GM21737 (cell line): ENCODE measurements at regions not wholly inside any gene's neighbourhood (a gene's known extent, or its start where the extent isn't known, plus 50 kb on each side); places are given as distances from the start of the nearest gene placed in this dataset.

Experiments used
- ATAC-seq: cut with Tn5 transposase; IDR thresholded peaks from one replicate; pipeline ENCODE4 v1.9.1; 2021; ENCODE audit warnings: mild to moderate bottlenecking, moderate library complexity; ENCODE audit not compliant: unreplicated experiment

DNA sequence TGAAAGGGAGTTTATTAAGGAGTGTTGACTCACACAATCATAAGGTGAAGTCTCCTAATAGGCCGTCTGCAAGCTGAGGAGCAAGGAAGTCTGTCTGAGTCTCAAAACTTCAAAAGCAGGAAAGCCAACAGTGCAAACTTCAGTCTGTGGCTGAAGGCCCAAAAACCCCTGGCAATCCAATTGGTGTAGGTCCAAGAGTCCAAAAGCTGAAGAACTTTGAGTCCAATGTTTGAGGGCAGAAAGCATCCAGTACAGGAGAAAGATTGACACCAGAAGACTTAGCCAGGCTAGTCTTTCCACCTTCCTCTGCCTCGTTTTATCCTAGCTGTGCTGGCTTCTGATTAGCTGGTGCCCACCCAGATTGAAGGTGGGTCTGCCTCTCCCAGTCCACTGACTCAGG lies 535.2 kb downstream of the ARAP2 start:
- no peak for ATAC-seq

DNA sequence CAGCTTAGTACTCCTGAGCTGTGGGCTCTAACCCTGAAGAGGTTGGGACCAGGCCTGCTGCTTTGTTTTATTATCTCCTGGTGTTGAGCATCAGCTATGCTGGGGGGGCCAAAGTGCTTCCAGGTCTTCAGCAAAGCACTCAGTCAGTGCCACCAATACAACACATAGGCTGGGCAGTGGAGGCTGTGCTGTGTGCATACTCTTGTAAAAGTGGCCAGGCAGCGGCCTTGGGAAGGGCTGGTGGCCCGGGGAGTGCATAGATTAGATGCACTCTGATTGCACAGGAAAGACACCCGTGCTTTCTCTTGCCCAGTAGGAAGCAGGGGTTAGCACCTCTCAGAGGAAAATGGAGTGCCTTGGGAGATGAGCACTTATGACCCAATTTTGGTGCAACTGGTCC lies 534.0 kb downstream of the ARAP2 start:
- no peak for ATAC-seq

DNA sequence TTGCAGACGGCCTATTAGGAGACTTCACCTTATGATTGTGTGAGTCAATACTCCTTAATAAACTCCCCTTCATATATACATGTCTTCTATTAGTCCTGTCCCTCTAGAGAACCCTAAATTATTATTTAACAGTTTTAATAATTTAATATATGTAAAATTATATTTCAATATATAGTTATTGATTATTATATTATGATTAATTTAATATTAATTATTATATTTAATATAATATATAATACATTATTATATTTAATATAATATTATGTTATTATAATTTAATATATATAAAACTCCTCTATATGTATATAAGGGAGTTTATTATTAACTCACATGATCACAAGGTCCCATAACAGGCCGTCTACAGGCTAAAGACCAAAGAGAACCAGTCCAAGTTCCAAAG lies 533.2 kb downstream of the ARAP2 start:
- no peak for ATAC-seq

DNA sequence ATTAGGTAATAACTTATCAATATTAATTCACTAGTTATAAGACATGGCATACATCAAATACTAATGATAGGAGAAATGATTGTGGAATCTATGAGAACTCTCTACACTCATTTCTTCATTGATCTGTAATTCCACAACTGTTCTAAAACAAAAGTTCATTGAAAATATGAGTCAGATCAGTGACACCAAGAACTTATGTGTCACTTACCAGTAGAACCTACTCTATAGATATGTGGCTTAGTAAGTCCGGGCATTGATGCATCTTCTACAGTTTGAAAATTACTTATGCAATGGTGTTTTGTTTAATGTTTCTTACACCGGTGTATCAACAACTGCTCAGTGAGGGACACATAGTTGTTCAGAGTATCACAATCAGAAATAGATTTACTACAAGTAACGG lies 520.3 kb downstream of the ARAP2 start:
- no peak for ATAC-seq

DNA sequence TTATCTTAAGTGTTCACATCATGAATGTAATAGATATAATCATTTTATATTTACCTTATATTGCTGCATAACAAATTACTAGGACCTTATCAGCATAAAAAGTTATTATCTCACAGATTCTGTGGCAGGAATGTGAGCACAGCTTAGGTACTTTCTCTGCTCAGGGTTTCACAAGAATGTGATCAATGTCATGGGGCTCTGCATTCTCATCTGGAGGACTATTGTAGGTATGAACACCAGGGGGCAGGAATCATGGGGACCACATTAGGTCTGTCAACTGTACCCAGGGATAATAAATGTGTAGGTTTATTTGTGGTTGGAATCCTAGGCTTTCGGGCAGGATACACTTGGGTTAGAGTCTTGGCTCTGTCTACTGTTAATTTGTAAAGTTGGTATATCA lies 519.2 kb downstream of the ARAP2 start:
- ATAC-seq, result no peak

DNA sequence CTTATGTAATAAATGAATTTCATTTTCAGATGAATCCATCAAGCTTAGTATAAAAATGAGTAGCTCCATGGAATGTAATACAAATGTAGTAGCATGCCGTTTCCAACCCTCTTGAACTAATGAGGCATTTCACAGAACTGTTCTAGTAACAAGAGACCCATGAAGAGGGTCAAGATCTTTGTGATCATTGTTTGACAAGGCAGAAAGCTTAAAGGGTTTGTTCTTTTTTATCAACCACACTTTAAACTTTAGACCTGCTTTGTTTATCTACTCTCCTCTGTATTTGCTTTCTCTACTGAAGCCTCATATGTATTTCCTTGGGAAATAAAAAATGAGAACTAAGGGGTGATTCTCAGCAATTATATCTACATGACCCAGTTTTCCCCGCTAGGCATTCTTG lies 513.9 kb downstream of the ARAP2 start:
- ATAC-seq, result no peak

DNA sequence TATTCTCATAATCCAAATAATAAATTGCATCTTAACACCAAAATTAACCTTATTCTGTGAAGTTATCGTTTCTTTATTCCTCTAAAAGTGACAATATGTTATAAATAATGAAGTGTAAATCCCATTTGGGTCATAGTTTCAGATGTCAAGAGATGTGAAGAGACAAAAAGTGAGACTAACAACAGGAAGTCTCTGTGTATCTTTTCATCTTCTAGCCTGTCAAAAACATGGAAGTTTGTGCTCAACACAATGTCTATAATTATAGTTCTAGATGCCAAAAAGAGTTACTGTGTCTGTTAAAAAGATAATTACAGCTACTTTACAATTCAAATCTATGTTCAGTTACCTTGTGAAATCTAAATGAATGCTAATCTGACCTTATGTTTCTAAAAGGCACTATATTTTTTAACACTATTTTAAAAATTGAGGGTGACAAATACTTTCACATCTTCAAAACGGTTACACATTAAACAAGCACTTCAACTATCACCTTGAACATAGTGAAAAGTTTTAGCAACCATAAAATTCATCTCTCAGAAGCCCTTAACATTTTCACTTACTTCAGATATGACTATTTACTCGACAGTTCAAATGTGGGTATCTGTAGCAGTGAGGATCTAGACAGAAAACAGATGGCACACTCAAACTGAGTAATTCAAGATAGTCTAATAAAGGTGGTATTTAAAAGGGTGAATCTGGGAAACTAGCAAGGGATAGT lies 509.8 kb downstream of the ARAP2 start:
- ATAC-seq, result peak; percentile 65

DNA sequence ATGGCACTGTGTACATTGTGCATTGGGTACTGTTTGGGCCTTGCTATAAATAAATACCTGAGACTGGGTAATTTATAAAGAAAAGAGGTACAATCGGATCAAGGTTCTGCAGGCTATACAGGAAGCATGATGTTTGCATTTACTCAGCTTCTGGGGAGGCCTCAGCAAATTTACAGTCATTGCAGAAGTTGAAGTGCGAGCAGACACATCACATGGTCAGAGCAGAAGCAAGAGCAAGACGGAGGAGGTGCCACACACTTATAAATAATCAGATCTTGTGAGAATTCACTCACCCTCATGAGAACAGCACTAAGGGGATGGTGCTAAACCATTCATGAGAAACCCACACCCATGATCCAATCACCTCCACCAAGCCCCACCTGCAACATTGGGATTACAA lies 505.0 kb downstream of the ARAP2 start:
- ATAC-seq, result no peak

DNA sequence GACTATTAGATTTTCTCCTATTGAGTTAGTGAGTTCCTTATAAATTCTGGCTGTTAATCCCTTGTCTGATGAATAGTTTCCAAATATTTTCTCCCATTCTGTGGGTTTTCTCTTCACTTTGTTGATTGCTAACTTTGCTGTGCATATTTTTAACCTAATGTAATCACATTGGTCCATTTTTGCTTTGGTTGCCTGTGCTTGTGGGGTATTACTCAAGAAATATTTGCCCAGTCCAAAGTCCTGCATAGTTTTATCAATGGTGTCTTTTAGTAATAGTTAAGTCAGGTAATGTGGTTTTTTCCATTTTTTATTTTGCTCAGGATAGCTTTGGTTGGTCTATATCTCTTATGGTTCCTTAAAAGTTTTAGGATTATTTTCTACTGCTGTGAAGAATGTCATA lies 490.3 kb downstream of the ARAP2 start:
- no peak for ATAC-seq

DNA sequence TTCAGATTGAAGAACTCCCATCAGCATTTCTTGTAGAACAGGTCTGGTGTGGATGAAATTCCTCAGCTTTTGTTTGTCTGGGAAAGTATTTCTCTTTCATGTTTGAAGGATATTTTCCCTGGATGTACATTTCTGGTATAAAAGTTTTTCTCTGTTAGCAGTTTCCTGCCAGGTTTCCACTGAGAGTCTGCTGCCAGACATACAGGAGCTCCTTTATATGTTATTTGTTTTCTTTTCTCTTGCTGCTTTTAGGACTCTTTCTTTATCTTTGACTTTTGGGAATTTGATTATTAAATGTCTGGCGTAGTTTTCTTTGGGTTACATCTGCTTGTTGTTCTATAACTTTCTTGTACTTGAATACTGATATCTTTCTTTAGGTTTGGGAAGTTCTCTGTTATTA lies 486.5 kb downstream of the ARAP2 start:
- no peak for ATAC-seq

DNA sequence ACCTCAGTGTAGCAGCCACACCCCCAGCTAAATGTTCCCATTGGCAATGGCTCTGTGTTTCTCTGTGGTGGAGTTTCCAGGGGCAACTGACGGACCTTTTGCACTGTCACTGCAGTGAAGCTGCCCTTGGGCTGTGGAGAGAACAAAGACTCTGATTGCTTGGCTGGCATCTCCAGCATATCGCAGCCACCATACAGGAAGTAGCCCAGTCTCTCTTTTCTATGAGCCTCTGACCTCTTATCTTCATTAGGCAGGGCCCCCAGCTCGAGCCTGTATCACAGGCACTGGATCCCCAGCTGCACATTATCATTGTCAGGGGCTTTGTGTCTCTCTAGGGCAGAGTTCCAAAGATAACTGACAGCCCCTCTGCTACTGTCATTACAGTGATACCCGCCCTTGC lies 483.5 kb downstream of the ARAP2 start:
- no peak for ATAC-seq

DNA sequence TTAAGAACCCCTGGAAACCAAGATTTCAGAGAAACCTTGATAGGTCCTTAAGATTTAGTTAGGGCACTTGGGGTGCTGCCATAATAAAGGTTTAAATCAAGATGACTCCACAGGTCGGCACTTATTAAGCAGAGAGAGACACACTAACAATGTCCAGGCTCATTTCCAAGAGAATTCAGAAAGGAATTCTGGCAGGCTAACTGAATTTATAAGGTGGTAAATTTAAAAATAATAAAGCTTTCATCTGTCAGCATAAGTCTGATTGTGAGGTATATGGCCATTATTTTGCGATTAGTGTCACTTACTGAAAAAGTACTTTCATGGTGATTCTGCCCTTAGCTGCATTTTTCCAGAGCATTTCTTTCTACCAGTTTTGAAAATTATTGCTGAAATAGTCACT lies 472.7 kb downstream of the ARAP2 start:
- no peak for ATAC-seq

DNA sequence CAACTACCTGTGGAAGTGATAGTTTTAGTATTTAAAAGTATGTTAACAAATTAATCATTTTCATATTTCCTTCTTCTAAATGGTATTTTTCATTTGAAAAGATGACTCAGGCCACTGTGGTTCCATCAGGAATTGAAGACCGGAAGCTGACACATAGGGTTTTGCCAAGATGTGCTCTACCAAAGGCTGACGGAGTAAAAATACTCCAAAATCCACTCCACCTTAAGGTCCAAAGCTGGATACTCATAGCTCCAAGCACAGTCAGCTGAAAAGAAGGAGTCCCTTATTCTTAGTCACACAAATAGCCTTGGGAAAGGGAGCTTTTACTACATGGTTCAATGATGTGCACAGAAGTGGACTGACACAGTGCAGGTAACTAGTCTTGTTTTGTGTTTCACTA lies 472.0 kb downstream of the ARAP2 start:
- no peak for ATAC-seq

DNA sequence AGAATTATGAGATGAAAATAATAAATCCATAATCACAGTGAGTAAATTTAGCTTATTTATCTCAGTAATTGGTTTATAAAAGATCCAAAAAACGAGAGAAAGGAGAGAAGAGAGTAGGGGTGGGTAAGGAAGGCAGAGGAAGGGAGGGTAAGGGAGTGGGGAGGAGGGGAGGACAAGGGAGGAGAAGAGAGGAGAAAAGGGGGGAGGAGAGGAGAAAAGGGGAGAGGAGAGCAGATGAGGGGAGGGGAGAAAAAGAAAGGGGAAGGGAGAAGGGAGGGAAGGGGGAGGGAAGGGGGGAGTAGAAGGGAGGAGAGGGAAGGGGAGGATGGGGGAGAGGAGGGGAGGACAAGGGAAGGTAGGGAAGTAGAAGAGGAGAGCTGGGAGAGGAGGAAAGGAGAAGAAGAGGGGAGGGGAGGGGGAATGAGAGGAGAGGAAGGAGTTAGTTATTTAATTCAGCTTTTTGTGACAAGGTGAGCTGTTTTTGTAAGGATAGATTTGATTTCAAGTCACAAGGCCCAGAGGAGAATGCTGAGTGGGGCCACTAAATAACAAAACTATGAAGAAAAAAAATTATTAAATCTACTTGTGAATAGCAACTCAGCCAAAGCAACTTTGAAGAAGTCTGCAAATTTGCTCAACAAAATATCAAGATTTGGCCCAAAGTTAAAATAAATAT lies 454.3 kb downstream of the ARAP2 start:
- ATAC-seq, result no peak

DNA sequence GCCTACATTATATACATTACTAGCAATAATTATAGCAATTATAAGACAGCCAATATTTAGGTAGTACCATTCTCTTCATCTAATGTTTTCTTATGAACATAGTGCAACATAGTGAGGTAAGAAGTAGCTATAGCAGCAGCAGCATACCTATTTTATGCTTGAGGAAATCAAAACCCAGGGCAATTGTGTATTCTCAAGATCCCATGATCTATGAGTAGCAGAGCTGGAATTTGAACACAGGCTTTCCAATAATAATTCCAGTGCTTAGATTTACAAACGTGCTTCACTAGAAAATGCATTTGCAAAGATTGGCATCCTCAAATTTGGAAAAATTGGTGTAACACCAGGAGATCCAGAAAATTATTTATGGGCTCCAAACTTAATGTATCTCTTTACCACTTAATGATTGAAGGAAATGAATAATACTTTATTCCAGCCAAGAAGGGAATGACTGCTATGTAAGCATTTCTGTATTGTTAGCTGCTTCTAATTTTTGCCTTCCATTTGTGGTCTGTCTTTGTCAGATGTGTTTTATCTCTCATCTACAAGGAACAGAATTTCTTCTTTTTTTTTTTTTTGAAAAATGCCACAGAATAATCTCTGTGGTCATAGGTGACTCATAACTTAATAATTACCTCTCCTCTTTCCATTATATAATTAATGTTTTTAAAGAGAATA lies 451.1 kb downstream of the ARAP2 start:
- no peak for ATAC-seq

DNA sequence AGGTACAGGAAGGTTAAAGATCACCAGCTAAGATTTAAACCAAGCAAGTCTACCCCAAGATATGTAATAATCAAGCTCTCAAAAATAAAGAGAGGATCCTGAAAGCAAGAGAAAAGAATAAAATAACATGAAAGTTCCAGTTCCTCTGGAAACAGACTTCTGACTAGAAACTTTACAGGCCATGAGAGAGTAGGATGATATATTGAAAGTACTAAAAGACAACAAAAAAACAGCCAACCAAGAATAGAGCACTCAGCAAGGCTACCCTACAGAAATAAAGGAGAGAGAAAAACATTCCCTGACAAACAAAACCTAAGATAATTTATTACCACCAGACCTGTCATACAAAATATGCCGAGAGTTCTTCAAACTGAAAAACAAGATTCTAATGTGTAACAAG lies 450.5 kb downstream of the ARAP2 start:
- ATAC-seq, result no peak

DNA sequence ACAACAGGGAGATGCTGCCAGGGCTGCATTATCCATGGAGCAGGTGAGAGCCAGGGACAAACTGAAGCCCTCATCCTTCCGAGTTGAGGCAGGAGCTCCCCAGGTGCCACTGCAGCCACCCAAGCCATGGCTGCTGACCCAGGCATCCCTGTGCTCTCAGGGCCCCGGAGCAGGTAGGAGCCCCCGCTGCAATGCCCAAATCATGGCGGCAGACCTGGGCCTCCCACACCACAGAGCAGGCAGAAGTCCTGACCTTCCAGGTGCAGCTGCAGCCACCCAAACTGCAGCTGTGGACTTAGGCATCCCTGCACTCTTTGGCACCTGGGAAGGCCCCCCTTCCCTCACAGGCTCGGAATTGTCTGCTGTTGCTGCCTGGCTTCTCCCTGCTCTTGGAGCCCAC lies 443.6 kb downstream of the ARAP2 start:
- ATAC-seq, result no peak

DNA sequence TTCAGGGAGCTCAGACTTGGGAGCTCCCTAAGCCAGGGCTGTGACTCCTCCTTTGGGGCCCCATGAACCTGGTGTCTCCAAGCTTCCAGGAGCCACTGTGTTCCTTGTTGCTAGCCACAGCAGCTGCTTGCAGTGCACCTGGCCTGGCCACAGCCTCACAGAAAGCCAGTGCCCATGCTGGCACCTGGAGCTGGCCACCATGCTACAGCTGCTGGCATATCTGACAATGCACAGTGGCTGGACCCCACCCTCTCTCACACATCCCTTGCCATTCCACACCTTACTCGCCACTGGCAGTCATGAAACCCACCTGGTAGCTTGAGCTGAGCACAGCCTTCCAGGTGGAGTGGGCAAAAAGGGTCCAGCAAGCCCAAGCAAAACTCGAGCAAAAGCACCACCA lies 441.7 kb downstream of the ARAP2 start:
- no peak for ATAC-seq

DNA sequence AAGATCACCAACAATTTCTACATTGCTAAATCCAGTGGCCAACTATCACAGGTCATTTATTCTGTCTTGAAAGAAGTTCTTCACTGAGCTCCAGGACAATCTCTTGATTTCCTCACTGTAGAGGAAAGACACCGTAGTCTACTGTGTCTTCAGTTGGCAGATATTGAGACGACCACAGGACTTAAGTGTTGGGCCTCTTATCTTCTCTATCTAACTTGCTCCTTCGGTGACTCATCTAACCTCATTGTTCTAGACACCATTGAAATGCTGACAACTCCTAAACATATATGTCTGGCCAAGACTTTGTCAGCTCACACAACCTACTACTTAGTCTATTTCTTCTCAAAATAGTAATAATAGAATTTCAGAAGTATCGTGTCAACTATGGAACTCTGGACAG lies 425.8 kb downstream of the ARAP2 start:
- no peak for ATAC-seq

DNA sequence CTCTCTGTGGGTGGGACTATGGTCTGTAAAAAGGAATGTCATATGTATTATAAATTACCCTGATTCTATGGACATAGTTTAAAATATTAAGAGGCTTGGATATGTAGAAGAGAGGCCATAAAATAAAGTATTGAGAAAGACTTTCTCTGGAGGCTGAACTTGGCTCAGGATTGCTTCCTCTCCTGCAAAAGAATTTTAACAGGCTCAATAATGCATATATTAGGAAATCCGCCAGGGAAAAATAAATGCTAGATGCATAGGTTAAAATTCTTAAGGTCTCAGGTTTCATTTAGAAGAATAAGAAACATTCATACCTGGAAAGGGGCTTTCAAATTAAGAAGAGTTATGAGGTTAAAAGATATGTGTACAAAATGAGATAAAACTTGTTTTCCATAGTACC lies 424.3 kb downstream of the ARAP2 start:
- no peak for ATAC-seq

DNA sequence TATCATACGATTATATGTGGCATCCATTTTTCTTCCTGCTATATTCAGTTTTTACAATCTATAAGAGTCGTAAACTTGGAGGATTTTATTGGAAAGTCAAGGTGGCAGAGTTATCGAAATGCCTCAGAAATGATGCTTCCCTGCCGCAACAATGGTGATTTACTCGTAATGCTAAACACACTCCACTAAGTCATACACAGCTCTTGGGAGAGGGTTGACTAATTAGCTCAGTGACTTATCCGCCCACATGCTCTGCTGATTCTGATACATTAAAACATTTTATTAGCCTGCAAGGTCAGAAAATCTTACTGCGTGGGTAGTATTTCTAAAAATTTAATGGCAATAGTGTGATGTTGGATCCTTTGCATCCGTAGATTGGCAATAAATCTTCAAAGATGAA lies 420.1 kb downstream of the ARAP2 start:
- ATAC-seq, result no peak

DNA sequence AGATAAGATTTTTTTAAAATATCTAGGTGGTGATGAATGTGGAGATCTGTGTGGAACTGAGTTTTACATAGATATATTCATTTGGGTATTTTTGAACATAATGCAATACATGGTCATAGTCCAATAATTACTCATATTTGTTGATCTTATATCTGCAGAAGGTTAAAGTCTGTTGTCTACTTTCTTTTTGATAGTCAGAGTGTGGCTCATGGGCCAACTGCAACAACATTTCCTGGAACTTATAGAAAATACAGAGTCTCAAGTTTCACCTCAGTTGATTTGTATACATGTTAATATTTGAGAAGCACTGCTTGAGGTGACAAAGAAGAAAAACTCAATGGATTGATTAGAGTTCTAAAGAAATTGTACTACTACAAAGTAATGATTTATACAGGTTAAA lies 408.4 kb downstream of the ARAP2 start:
- no peak for ATAC-seq
